HepG2 (cell line): ENCODE measurements at regions not wholly inside any gene's neighbourhood (a gene's known extent, or its start where the extent isn't known, plus 50 kb on each side); places are given as distances from the start of the nearest gene placed in this dataset.

Experiments
- ATAC-seq: fragments of 200-7000 bp; cut with Tn5 transposase; 3 replicates; pipeline ENCODE4 v1.9.1; 2020; ENCODE audit warnings: mild to moderate bottlenecking, moderate library complexity
- BruUV-seq: library from RNA; stranded (reverse); fragments of 400-500 nt; replicated peaks from 2 replicates; lab custom pipeline; 2021; lab: Mats Ljungman, UMichigan
- CTCF ChIA-PET: fragments of 300-600 bp; formaldehyde crosslinking; extraction: SDS; loops from one replicate; lab custom pipeline; 2021; ENCODE audit warnings: low total read pairs, inconsistent platforms, low intra/inter-chr PET ratio; lab: Yijun Ruan, JAX
- POLR2A ChIA-PET: fragments of 350-600 bp; sonication (Branson Sonifier 250); formaldehyde crosslinking; loops from one replicate; lab custom pipeline; 2020; ENCODE audit warnings: antibody characterized with exemption, inconsistent platforms; lab: Yijun Ruan, JAX
- DNase-seq: peaks from one replicate; pipeline ENCODE4 v3.0.0-alpha.2; 2015; ENCODE audit warnings: low spot score
- FAIRE-seq: peaks from 3 replicates; lab custom pipeline; 2011; peaks lifted over from hg19 to GRCh38; lab: Jason Lieb, UNC
- H2AFZ ChIP-seq: one replicate; pipeline ENCODE4 v1.6.1; 2011; ENCODE audit warnings: low read length, inconsistent platforms
- H3K27ac ChIP-seq: fragments of 300-600 bp; 3 replicates; pipeline ENCODE4 v1.8.0; 2011; ENCODE audit warnings: mixed run types, mild to moderate bottlenecking, mixed read lengths, low read length, inconsistent platforms; ENCODE audit not compliant: insufficient read depth; ENCODE audit errors: extremely low read length
- H3K27me3 ChIP-seq, 2 experiments: fragments of 200-600 bp in 1 of 2; 2 replicates in 1 of 2; 3 replicates in 1 of 2; pipeline versions ENCODE4 v1.6.0 to v1.8.0; 2011; ENCODE audit warnings: low read length in 2 of 2, mild to moderate bottlenecking in 2 of 2, moderate library complexity in 2 of 2, inconsistent platforms in 1 of 2; ENCODE audit not compliant: insufficient read depth in 2 of 2, control insufficient read depth in 1 of 2
- H3K36me3 ChIP-seq, 2 experiments: fragments of 200-600 bp in 1 of 2; replicated peaks in 1 of 2; 2 replicates in 1 of 2; 3 replicates in 1 of 2; pipeline versions ENCODE4 v1.5.1 to v1.8.0; 2011; ENCODE audit warnings: low read length in 2 of 2, inconsistent platforms in 1 of 2; ENCODE audit not compliant: insufficient read depth in 2 of 2, control insufficient read depth in 1 of 2
- H3K4me1 ChIP-seq: 2 replicates; pipeline ENCODE4 v1.5.1; 2012; ENCODE audit warnings: low read length, inconsistent platforms; ENCODE audit not compliant: insufficient read depth
- H3K4me2 ChIP-seq: 2 replicates; pipeline ENCODE4 v1.6.0; 2011; ENCODE audit warnings: low read depth, low read length, inconsistent platforms
- H3K4me3 ChIP-seq, 3 experiments: fragments of 200-600 bp in 1 of 3; sonication (generic), shearing (Covaris generic) in 1 of 3; replicated peaks in 1 of 3; 2 replicates each; pipeline ENCODE4 v1.5.1; 2011 to 2016; ENCODE audit warnings: low read length in 3 of 3, inconsistent platforms in 2 of 3, low read depth in 2 of 3, mild to moderate bottlenecking in 2 of 3, control low read depth in 1 of 3, mixed read lengths in 1 of 3; ENCODE audit not compliant: insufficient read depth in 1 of 3
- H3K79me2 ChIP-seq: one replicate; pipeline ENCODE4 v1.6.1; 2011; ENCODE audit warnings: low read length, inconsistent platforms; ENCODE audit not compliant: insufficient read depth
- H3K9ac ChIP-seq: 2 replicates; pipeline ENCODE4 v1.6.0; 2011; ENCODE audit warnings: mild to moderate bottlenecking, low read depth, low read length, inconsistent platforms; ENCODE audit not compliant: insufficient read depth
- H3K9me3 ChIP-seq: 2 replicates; pipeline ENCODE4 v1.5.1; 2012; ENCODE audit warnings: mild to moderate bottlenecking, low read length
- H4K20me1 ChIP-seq: 2 replicates; pipeline ENCODE4 v1.6.0; 2011; ENCODE audit warnings: inconsistent platforms, mild to moderate bottlenecking, low read length, moderate library complexity; ENCODE audit not compliant: insufficient read depth
- MIER3 ChIP-seq: IDR thresholded peaks from 2 replicates; pipeline ENCODE4 v1.6.1; 2016; ENCODE audit warnings: missing compliant biosample characterization, borderline replicate concordance
- PRPF4 ChIP-seq: fragments of 200-400 bp; formaldehyde crosslinking; IDR thresholded peaks from 2 replicates; pipeline ENCODE4 v1.6.1; 2016; ENCODE audit warnings: low read length, low read depth; ENCODE audit not compliant: poor library complexity, severe bottlenecking
- TMF1 ChIP-seq: sonication (generic); formaldehyde crosslinking; IDR thresholded peaks from 2 replicates; pipeline ENCODE4 v1.8.1; 2022; ENCODE audit warnings: low read depth, missing genetic modification reagents
- ZBTB42 ChIP-seq: sonication (generic); formaldehyde crosslinking; IDR thresholded peaks from 2 replicates; pipeline ENCODE4 v1.5.0; 2020; ENCODE audit warnings: mild to moderate bottlenecking, missing genetic modification reagents
- ZC3H4 ChIP-seq: sonication (generic); formaldehyde crosslinking; IDR thresholded peaks from 2 replicates; pipeline ENCODE4 v1.4.0; 2020; ENCODE audit warnings: missing genetic modification reagents, borderline replicate concordance
- ZNF207 ChIP-seq: fragments of 450-650 bp; IDR thresholded peaks from 2 replicates; pipeline ENCODE4 v1.6.1; 2016; ENCODE audit warnings: antibody characterized with exemption, borderline replicate concordance
- ZNF224 ChIP-seq: sonication (generic); formaldehyde crosslinking; IDR thresholded peaks from 2 replicates; pipeline ENCODE4 v1.5.0; 2020; ENCODE audit warnings: mild to moderate bottlenecking, missing genetic modification reagents
- ZZZ3 ChIP-seq: sonication (generic); formaldehyde crosslinking; IDR thresholded peaks from 2 replicates; pipeline ENCODE4 v1.4.0; 2020; ENCODE audit warnings: missing genetic modification reagents, mild to moderate bottlenecking, borderline replicate concordance
- WGBS: methylation state at CpG from one replicate; pipeline ENCODE4 v1.1.6; 2017; ENCODE audit warnings: low lambda C conversion rate; 5-methylcytosine and 5-hydroxymethylcytosine counted together
- in situ Hi-C: cut with HindIII; loops from 2 replicates; pipeline ENCODE4 v1.10.0; 2017; ENCODE audit warnings: low pct_unique_long_range_greater_than_20kb; ENCODE audit not compliant: extremely low pct_ligation_motif_present
- intact Hi-C: fragments of 100-400 bp; cut with micrococcal nuclease; formaldehyde crosslinking; loops from one replicate; pipeline ENCODE4 v1.10.0; 2022; ENCODE audit not compliant: unreplicated experiment
- TF ChIP-seq, protein P1 (sequence below): sonication (generic); formaldehyde crosslinking; IDR thresholded peaks from 2 replicates; pipeline ENCODE4 v1.4.0; 2020; ENCODE audit warnings: mild to moderate bottlenecking, low read depth, missing genetic modification reagents
- TF ChIP-seq, protein P2 (sequence below): sonication (generic); formaldehyde crosslinking; IDR thresholded peaks from 2 replicates; pipeline ENCODE4 v1.4.0; 2020; ENCODE audit warnings: missing genetic modification reagents, borderline replicate concordance

DNA sequence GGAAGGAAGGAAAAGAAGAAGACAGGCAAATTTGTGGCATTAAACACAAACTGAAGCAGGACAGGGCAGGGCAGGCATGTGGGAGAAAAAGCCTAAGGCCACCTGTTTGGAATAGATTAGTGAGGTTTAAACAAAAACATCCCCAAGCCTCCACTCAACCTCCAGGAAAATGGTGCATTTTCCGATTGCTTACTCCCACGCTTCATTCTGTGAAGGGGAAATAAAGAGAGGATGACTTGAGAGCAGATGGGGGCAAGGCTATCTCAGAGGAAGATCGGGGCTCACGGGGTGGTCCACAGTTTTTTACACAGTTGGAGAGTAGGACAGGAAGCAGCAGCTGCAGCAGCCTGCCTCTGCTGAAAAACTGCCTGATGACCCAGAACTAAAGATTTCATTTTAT lies 250.9 kb downstream of the DUSP6 start:
- DNase-seq (no peak), FAIRE-seq (no peak), ATAC-seq (no peak)
- no peak overlapping the region for H3K9ac ChIP-seq
- TF ChIP-seq, protein P1, sequence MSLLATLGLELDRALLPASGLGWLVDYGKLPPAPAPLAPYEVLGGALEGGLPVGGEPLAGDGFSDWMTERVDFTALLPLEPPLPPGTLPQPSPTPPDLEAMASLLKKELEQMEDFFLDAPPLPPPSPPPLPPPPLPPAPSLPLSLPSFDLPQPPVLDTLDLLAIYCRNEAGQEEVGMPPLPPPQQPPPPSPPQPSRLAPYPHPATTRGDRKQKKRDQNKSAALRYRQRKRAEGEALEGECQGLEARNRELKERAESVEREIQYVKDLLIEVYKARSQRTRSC (CRISPR knock-in tag): no peak
- H3K36me3 ChIP-seq: no peaks in the 10 kb centered on the region
- H3K79me2 ChIP-seq: no peaks in the 10 kb centered on the region
- H3K4me2 ChIP-seq: no peak overlapping the region
- H3K4me1 ChIP-seq: no peaks in the 10 kb centered on the region
- POLR2A ChIA-PET: no interaction called here
- H3K9me3 ChIP-seq: no peaks in the 10 kb centered on the region
- no peak overlapping the region for H3K27ac ChIP-seq
- in situ Hi-C loops (no loop called here), intact Hi-C loops (no loop called here)
- CTCF ChIA-PET: no interaction called here
- 14% methylated on average over 4 of the region's 4 CpGs for WGBS
- H2AFZ ChIP-seq: no peak overlapping the region
- no peak overlapping the region for H3K4me3 ChIP-seq
- no peaks in the 10 kb centered on the region for H4K20me1 ChIP-seq
- no peaks in the 10 kb centered on the region for H3K27me3 ChIP-seq
- no TSS peak for BruUV-seq

DNA sequence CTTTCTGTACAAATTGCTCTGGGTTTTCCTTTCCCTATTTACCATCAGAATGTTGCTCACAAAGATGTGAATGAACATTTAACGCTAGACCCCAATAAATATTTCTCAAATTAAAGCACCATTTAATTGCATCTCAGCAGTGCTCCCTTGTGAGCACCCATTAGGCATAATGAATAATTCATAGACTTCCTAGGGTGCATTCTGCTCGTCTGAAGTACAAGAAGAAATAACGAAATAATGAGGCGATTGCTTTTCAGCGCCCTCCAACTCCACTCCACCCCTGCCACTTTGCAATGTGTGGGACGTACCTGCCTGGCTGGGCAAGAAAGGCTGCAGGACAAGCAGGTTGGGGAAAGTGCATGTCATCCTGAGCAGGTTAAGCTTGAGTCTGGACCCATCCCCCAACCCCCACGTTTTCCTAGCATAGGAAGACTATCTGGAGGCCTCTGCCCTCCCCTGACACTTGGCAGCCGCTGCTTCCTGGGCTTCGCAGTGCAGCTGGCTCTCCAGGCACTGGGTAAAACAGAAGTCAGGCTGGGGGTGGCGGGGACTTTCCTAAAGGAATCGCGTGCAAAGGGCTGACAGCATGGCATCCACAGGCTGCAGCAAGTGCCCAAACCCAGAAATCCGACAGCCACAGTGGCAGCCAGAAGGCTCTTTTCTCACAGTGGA lies 253.7 kb downstream of the DUSP6 start:
- 60% methylated on average over 11 of the region's 13 CpGs for WGBS
- intact Hi-C loops: no loop called here
- TF ChIP-seq ZZZ3 (no peak), ZC3H4 (no peak), MIER3 (CRISPR knock-in tag) (no peak), ZNF207 (no peak), TMF1 (no peak), ZNF224 (no peak), PRPF4 (no peak), ZBTB42 (CRISPR knock-in tag) (no peak)
- TF ChIP-seq, protein P2, sequence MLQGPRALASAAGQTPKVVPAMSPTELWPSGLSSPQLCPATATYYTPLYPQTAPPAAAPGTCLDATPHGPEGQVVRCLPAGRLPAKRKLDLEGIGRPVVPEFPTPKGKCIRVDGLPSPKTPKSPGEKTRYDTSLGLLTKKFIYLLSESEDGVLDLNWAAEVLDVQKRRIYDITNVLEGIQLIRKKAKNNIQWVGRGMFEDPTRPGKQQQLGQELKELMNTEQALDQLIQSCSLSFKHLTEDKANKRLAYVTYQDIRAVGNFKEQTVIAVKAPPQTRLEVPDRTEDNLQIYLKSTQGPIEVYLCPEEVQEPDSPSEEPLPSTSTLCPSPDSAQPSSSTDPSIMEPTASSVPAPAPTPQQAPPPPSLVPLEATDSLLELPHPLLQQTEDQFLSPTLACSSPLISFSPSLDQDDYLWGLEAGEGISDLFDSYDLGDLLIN (CRISPR knock-in tag): no peak
- Histone ChIP-seq H3K9me3 (no peaks in the 10 kb centered on the region), H3K79me2 (no peaks in the 10 kb centered on the region), H3K4me3 (no peak overlapping the region), H4K20me1 (no peaks in the 10 kb centered on the region), H2AFZ (no peak overlapping the region), H3K4me1 (no peaks in the 10 kb centered on the region), H3K27ac (no peak overlapping the region), H3K36me3 (no peaks in the 10 kb centered on the region), H3K4me2 (no peak overlapping the region), H3K9ac (no peak overlapping the region), H3K27me3 (no peaks in the 10 kb centered on the region)
- no peak for DNase-seq
- ChIA-PET CTCF (no interaction called here), POLR2A (no interaction called here)
- no peak for ATAC-seq
- in situ Hi-C loops: no loop called here
- no TSS peak for BruUV-seq
- FAIRE-seq: no peak
